ENCODE measurements at regions not wholly inside any gene's neighbourhood (a gene's known extent, or its start where the extent isn't known, plus 50 kb on each side); places are given as distances from the start of the nearest gene placed in this dataset.

DNA sequence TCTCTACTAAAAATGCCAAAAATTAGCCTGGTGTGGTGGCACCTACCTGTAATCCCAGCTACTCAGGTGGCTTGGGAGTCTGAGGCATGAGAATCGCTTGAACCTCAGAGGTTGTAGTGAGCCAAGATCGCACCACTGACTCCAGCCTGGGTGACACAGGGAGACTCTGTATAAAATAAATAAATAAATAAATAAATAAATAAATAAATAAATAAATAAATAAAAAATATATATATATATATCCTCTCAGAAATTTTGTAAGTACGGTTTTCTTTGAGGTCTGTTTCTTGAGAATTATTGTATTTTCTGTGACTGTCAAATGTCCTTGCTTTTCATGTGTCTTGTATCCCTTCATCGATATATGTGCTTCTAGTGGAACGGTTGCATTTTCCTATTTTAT lies 406.9 kb upstream of the FIGN start:
- H3K4me3 ChIP-seq, result no peak overlapping the region
- no peaks in the 10 kb centered on the region for H3K4me1 ChIP-seq
- no peaks in the 10 kb centered on the region for H3K9me3 ChIP-seq
- no peaks in the 10 kb centered on the region for H3K36me3 ChIP-seq
- H3K27ac ChIP-seq, result no peak overlapping the region
- H3K27me3 ChIP-seq, result no peaks in the 10 kb centered on the region
- no peak for DNase-seq
- TF ChIP-seq, protein P1, sequence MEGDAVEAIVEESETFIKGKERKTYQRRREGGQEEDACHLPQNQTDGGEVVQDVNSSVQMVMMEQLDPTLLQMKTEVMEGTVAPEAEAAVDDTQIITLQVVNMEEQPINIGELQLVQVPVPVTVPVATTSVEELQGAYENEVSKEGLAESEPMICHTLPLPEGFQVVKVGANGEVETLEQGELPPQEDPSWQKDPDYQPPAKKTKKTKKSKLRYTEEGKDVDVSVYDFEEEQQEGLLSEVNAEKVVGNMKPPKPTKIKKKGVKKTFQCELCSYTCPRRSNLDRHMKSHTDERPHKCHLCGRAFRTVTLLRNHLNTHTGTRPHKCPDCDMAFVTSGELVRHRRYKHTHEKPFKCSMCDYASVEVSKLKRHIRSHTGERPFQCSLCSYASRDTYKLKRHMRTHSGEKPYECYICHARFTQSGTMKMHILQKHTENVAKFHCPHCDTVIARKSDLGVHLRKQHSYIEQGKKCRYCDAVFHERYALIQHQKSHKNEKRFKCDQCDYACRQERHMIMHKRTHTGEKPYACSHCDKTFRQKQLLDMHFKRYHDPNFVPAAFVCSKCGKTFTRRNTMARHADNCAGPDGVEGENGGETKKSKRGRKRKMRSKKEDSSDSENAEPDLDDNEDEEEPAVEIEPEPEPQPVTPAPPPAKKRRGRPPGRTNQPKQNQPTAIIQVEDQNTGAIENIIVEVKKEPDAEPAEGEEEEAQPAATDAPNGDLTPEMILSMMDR (IDR thresholded peaks at IDR 0.05), result no peak
- no peak overlapping the region for H3K9ac ChIP-seq (ENCODE audit: low read depth in 2 of 2, low read length in 2 of 2)
- intact Hi-C loops (cut with DNase I), result no loop called here

DNA sequence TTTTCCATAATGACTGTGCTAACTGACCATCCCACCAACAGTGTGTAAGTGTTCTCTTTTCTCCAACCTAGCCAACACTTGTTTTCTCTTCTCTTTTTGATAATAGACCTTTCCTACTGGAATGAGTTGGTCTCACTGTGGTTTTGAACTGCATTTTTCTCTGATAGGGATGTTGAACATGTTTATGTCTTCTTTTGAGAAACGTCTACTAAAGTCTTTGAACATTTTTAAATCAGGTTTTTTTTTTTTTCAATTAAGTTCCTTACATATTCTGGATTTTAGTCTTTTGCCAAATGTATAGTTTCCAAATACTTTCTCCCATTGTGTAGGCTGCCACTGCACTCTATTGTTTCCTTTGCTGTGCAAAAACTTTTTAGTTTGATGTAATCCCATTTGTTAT lies 405.5 kb upstream of the FIGN start:
- H3K9ac ChIP-seq (ENCODE audit: low read depth in 2 of 2, low read length in 2 of 2), result no peak overlapping the region
- no peak overlapping the region for H3K4me3 ChIP-seq
- no peaks in the 10 kb centered on the region for H3K36me3 ChIP-seq
- H3K27ac ChIP-seq, result no peak overlapping the region
- intact Hi-C loops (cut with DNase I), result no loop called here
- no peaks in the 10 kb centered on the region for H3K9me3 ChIP-seq
- no peak for DNase-seq
- TF ChIP-seq, protein P1 (IDR thresholded peaks at IDR 0.05), result no peak
- no peaks in the 10 kb centered on the region for H3K27me3 ChIP-seq
- H3K4me1 ChIP-seq, result no peaks in the 10 kb centered on the region

DNA sequence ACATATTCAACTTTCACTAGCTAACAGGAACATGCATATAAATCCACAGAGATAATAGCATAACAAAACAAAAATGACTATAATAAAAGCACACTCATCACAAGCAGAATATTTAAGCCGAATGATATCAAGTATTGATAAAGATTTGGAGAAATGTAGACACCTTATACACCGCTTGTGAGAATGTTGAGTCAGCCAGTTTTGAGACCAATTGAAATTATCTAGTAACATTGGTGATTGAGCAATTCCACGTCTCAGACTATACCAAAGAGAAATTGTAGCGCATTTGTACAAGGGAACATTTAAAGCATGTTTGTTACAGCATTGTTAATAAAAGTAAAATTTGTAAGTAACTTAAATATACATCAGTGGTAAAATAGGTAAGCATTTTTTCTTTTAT lies 402.9 kb upstream of the FIGN start:
- no peak overlapping the region for H3K27ac ChIP-seq
- no peaks in the 10 kb centered on the region for H3K4me1 ChIP-seq
- no peak overlapping the region for H3K9ac ChIP-seq (ENCODE audit: low read depth in 2 of 2, low read length in 2 of 2)
- DNase-seq, result no peak
- no peak overlapping the region for H3K4me3 ChIP-seq
- no peaks in the 10 kb centered on the region for H3K9me3 ChIP-seq
- H3K27me3 ChIP-seq, result no peaks in the 10 kb centered on the region
- TF ChIP-seq, protein P1 (IDR thresholded peaks at IDR 0.05), result no peak
- H3K36me3 ChIP-seq, result no peaks in the 10 kb centered on the region
- intact Hi-C loops (cut with DNase I), result no loop called here

DNA sequence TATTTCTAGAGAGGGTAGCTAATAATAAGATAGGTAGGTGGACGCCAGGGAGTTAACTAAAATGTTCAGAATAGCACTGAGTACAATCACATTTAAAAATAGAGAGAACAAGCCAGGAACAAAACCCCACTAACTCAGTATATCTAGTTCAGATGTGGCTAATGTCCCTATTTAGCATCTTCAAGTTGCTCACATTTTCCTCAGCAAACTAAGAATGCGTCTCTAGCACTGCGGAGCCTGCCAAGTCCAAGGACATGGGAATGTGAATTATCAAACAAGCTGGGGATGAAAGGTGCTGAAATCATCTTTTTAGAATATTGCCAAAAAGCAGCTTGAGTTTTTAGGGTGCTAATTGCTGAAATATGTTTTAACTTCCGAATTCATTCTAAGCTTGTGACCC lies 398.5 kb upstream of the FIGN start:
- TF ChIP-seq, protein P1 (IDR thresholded peaks at IDR 0.05), result no peak
- no peaks in the 10 kb centered on the region for H3K36me3 ChIP-seq
- H3K27ac ChIP-seq, result no peak overlapping the region
- H3K9ac ChIP-seq (ENCODE audit: low read depth in 2 of 2, low read length in 2 of 2), result no peak overlapping the region
- DNase-seq, result no peak
- intact Hi-C loops (cut with DNase I), result no loop called here
- no peaks in the 10 kb centered on the region for H3K9me3 ChIP-seq
- H3K4me1 ChIP-seq, result no peaks in the 10 kb centered on the region
- H3K4me3 ChIP-seq, result no peak overlapping the region
- H3K27me3 ChIP-seq, result no peaks in the 10 kb centered on the region

DNA sequence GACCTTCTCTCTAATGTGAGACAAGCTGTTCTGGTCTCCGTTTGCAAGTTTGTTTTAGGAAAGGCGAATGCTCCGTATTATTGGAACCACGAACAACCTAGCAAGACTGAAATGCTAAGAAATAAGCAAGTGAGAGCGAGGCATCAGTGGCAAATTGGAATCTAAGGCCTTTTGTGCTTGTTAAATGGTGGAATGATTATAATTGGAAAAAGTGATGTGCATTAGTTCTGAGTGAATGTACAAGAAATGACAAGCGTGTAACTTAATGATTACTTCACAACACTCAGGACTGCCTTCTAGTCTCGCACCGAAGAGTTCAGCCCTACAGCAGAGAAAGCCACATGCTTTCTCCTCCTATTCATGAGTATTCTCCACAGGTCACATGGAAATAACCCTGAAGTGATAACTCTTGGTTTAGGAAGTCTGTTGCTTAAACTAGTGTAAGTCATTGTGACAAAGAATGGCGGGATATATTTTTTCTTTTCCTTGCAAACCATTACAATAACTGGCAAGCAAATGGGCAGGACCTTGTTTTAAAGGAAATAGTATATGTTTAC lies 392.2 kb upstream of the FIGN start:
- no peaks in the 10 kb centered on the region for H3K9me3 ChIP-seq
- intact Hi-C loops (cut with DNase I), result no loop called here
- no peak overlapping the region for H3K27ac ChIP-seq
- no peaks in the 10 kb centered on the region for H3K4me1 ChIP-seq
- no peak overlapping the region for H3K9ac ChIP-seq (ENCODE audit: low read depth in 2 of 2, low read length in 2 of 2)
- H3K27me3 ChIP-seq, result no peaks in the 10 kb centered on the region
- TF ChIP-seq, protein P1 (IDR thresholded peaks at IDR 0.05), result no peak
- DNase-seq, result no peak
- H3K4me3 ChIP-seq, result no peak overlapping the region
- no peaks in the 10 kb centered on the region for H3K36me3 ChIP-seq

Data from colonic mucosa (tissue), 4 donors.